Glutamatergic neuron (in vitro differentiated cells): ENCODE measurements at regions not wholly inside any gene's neighbourhood (a gene's known extent, or its start where the extent isn't known, plus 50 kb on each side); places are given as distances from the start of the nearest gene placed in this dataset.

Source experiments
- DNase-seq: peaks from one replicate; pipeline ENCODE4 v3.0.0; 2022
- H3K27ac Mint-ChIP-seq: one replicate; pipeline ENCODE4 v1.8.0; 2020; ENCODE audit warnings: mild to moderate bottlenecking, mixed read lengths, inconsistent platforms; ENCODE audit not compliant: unreplicated experiment
- H3K27me3 Mint-ChIP-seq: one replicate; pipeline ENCODE4 v1.8.0; 2020; ENCODE audit warnings: mild to moderate bottlenecking, moderate library complexity, mixed read lengths, inconsistent platforms; ENCODE audit not compliant: unreplicated experiment
- H3K36me3 Mint-ChIP-seq: one replicate; pipeline ENCODE4 v1.8.0; 2020; ENCODE audit warnings: mild to moderate bottlenecking, mixed read lengths, inconsistent platforms; ENCODE audit not compliant: unreplicated experiment
- H3K4me1 Mint-ChIP-seq: one replicate; pipeline ENCODE4 v1.8.0; 2020; ENCODE audit warnings: mild to moderate bottlenecking, low read depth, mixed read lengths, inconsistent platforms; ENCODE audit not compliant: unreplicated experiment
- H3K4me3 Mint-ChIP-seq: one replicate; pipeline ENCODE4 v1.8.0; 2020; ENCODE audit warnings: mild to moderate bottlenecking, mixed read lengths, inconsistent platforms; ENCODE audit not compliant: unreplicated experiment
- H3K9me3 Mint-ChIP-seq: one replicate; pipeline ENCODE4 v1.8.0; 2020; ENCODE audit warnings: mild to moderate bottlenecking, moderate library complexity, mixed read lengths, inconsistent platforms; ENCODE audit not compliant: unreplicated experiment
- CTCF ChIP-seq: fragments of 200-600 bp; sonication (generic); IDR thresholded peaks from one replicate; pipeline ENCODE4 v1.5.0; 2021; ENCODE audit not compliant: partially characterized antibody, unreplicated experiment

DNA sequence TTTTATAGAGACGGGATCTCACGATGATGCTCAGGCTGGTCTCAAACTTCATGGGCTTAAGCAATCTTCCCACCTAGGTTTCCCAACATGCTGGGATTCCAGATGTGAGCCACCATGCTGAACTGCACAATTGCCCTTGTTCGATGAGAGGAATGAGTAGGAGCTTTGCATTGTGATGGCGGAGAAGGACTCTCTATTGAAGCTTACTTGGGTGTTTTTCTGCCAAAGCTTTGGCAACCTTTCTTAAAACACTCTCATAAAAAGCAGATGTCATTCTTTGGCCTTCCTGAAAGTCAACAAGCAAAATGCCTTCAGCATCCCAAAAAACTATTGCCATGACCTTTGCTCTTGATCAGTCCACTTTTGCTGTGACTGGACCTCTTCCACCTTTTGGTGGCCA, 904.8 kb upstream of the TMEM132C start:
- Mint-ChIP-seq H3K4me1 (no peaks in the 10 kb centered on the region), H3K27ac (no peak overlapping the region), H3K4me3 (no peak overlapping the region), H3K36me3 (no peaks in the 10 kb centered on the region), H3K27me3 (no peaks in the 10 kb centered on the region), H3K9me3 (no peaks in the 10 kb centered on the region)
- no peak for DNase-seq
- TF ChIP-seq CTCF, result no peak

- DNase-seq, result no peak
Measured at GRCh38 chr12:127363392-127363791, 903.6 kb upstream of the TMEM132C start.

DNA sequence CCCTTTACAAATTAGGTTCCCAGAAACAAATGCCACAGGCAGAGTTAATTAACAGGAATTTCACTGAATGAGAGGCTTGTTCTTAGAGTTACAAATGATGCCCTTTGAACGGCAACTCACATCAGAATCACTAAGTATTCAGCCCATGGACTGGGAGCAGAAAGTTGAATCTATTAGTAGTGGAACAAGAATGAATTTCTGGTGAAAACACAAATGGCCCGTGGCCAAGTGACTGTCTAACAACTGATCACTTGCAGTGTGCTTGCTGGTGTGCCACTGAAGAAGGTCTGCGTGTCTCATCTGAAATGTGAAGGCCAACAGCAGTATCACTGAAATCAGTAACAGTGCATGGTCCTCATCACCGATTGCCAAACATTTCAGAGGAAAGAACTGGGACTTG, 893.4 kb upstream of the TMEM132C start:
- Mint-ChIP-seq H3K27me3 (peaks cover 4% of the 10 kb centered on the region), H3K9me3 (peaks cover 6% of the 10 kb centered on the region), H3K4me3 (no peak overlapping the region), H3K36me3 (no peaks in the 10 kb centered on the region), H3K4me1 (no peaks in the 10 kb centered on the region), H3K27ac (no peak overlapping the region)
- no peak for TF ChIP-seq CTCF
- DNase-seq, result no peak

More at GRCh38 chr12:127363392-127363791, 903.6 kb upstream of the TMEM132C start:
- peak; percentile 52 for TF ChIP-seq CTCF
- no peaks in the 10 kb centered on the region for H3K36me3 Mint-ChIP-seq
- no peaks in the 10 kb centered on the region for H3K27me3 Mint-ChIP-seq
- H3K9me3 Mint-ChIP-seq, result no peaks in the 10 kb centered on the region
- no peaks in the 10 kb centered on the region for H3K4me1 Mint-ChIP-seq
- no peak overlapping the region for H3K4me3 Mint-ChIP-seq
- no peak overlapping the region for H3K27ac Mint-ChIP-seq

- H3K4me1 Mint-ChIP-seq, result no peaks in the 10 kb centered on the region
- no peaks in the 10 kb centered on the region for H3K36me3 Mint-ChIP-seq
- no peak for DNase-seq
- H3K27ac Mint-ChIP-seq, result no peak overlapping the region
- no peak for TF ChIP-seq CTCF
- peaks cover 4% of the 10 kb centered on the region for H3K9me3 Mint-ChIP-seq
- peaks cover 6% of the 10 kb centered on the region for H3K27me3 Mint-ChIP-seq
- no peak overlapping the region for H3K4me3 Mint-ChIP-seq
Measured at GRCh38 chr12:127374447-127374846, 892.5 kb upstream of the TMEM132C start.

GRCh38 chr12:127381043-127381668, 885.8 kb upstream of the TMEM132C start:
- Mint-ChIP-seq H3K27me3 (peaks cover 2% of the 10 kb centered on the region), H3K4me1 (no peaks in the 10 kb centered on the region), H3K9me3 (peaks cover 2% of the 10 kb centered on the region), H3K4me3 (no peak overlapping the region), H3K36me3 (no peaks in the 10 kb centered on the region), H3K27ac (no peak overlapping the region)
- TF ChIP-seq CTCF, result peak; percentile 81
- DNase-seq, result peak; percentile 73
